ENCODE measurements at regions not wholly inside any gene's neighbourhood (a gene's known extent, or its start where the extent isn't known, plus 50 kb on each side); places are given as distances from the start of the nearest gene placed in this dataset.
"Not testable (repeated sequence)": the region's sequence is repeated elsewhere in the genome, so short reads cannot be mapped to it uniquely, and the experiment has no call there.

GRCh38 chr2:39867268-39867667 is 88.2 kb upstream of the THUMPD2 start:
- DNase-seq (ENCODE audit: low read depth): no peak
- no peak overlapping the region for H3K4me3 ChIP-seq (ENCODE audit: low read length)
- TF ChIP-seq CTCF (IDR thresholded peaks at IDR 0.05; ENCODE audit: insufficient read depth, low read depth, low read length, missing control alignments): no peak

- H3K4me3 ChIP-seq (ENCODE audit: low read length): no peak overlapping the region
- DNase-seq (ENCODE audit: low read depth): no peak
- TF ChIP-seq CTCF (IDR thresholded peaks at IDR 0.05; ENCODE audit: insufficient read depth, low read depth, low read length, missing control alignments): no peak
Observed at GRCh38 chr2:39865751-39866150, 86.7 kb upstream of the THUMPD2 start.

- not testable (repeated sequence) for DNase-seq (ENCODE audit: low read depth); H3K4me3 ChIP-seq (ENCODE audit: low read length)
Observed at GRCh38 chr2:39863672-39864071, 84.6 kb upstream of the THUMPD2 start.

GRCh38 chr2:39860538-39860937 is 81.5 kb upstream of the THUMPD2 start:
- H3K4me3 ChIP-seq (ENCODE audit: low read length): no peak overlapping the region
- TF ChIP-seq CTCF (IDR thresholded peaks at IDR 0.05; ENCODE audit: insufficient read depth, low read depth, low read length, missing control alignments): no peak
- peak; percentile 71 for DNase-seq (ENCODE audit: low read depth)

GRCh38 chr2:39858677-39859076 is 79.6 kb upstream of the THUMPD2 start:
- no peak overlapping the region for H3K4me3 ChIP-seq (ENCODE audit: low read length)
- peak; percentile 15 for DNase-seq (ENCODE audit: low read depth)
- no peak for TF ChIP-seq CTCF (IDR thresholded peaks at IDR 0.05; ENCODE audit: insufficient read depth, low read depth, low read length, missing control alignments)

- H3K4me3 ChIP-seq (ENCODE audit: low read length): no peak overlapping the region
- DNase-seq (ENCODE audit: low read depth): peak; percentile 59
- no peak for TF ChIP-seq CTCF (IDR thresholded peaks at IDR 0.05; ENCODE audit: insufficient read depth, low read depth, low read length, missing control alignments)
Observed at GRCh38 chr2:39855856-39856255, 76.8 kb upstream of the THUMPD2 start.

- no peak overlapping the region for H3K4me3 ChIP-seq (ENCODE audit: low read length)
- no peak for TF ChIP-seq CTCF (IDR thresholded peaks at IDR 0.05; ENCODE audit: insufficient read depth, low read depth, low read length, missing control alignments)
Observed at GRCh38 chr2:39854771-39855170, 75.7 kb upstream of the THUMPD2 start.

GRCh38 chr2:39852831-39853230 is 73.8 kb upstream of the THUMPD2 start:
- TF ChIP-seq CTCF (IDR thresholded peaks at IDR 0.05; ENCODE audit: insufficient read depth, low read depth, low read length, missing control alignments): no peak
- no peak for DNase-seq (ENCODE audit: low read depth)
- H3K4me3 ChIP-seq (ENCODE audit: low read length): no peak overlapping the region

More at GRCh38 chr2:39854771-39855170, 75.7 kb upstream of the THUMPD2 start:
- no peak for DNase-seq (ENCODE audit: low read depth)
